MCF 10A (cell line): ENCODE measurements at regions not wholly inside any gene's neighbourhood (a gene's known extent, or its start where the extent isn't known, plus 50 kb on each side); places are given as distances from the start of the nearest gene placed in this dataset.

Experiments used
- BruUV-seq: library from RNA; stranded (reverse); fragments of 400-500 nt; replicated peaks from 2 replicates; lab custom pipeline; 2021; lab: Mats Ljungman, UMichigan
- CTCF ChIA-PET: fragments of 300-600 bp; sonication (Branson Sonifier 250); formaldehyde crosslinking; extraction: SDS; loops from one replicate; lab custom pipeline; 2021; ENCODE audit warnings: antibody characterized with exemption, inconsistent platforms; lab: Yijun Ruan, JAX
- POLR2A ChIA-PET: fragments of 300-600, 350-650 bp; sonication (Branson Sonifier 250); formaldehyde crosslinking; extraction: SDS; loops from one replicate; lab custom pipeline; 2020; ENCODE audit warnings: antibody characterized with exemption, inconsistent platforms; lab: Yijun Ruan, JAX
- DNase-seq: peaks from one replicate; pipeline ENCODE4 v3.0.0-alpha.2; 2018; ENCODE audit not compliant: unreplicated experiment
- H3K27ac Mint-ChIP-seq: one replicate; pipeline ENCODE4 v1.8.0; 2022; ENCODE audit warnings: mild to moderate bottlenecking, low read depth, mixed read lengths; ENCODE audit not compliant: unreplicated experiment
- H3K27me3 Mint-ChIP-seq: one replicate; pipeline ENCODE4 v1.8.0; 2022; ENCODE audit warnings: mixed read lengths; ENCODE audit not compliant: insufficient read depth, unreplicated experiment
- H3K36me3 Mint-ChIP-seq: one replicate; pipeline ENCODE4 v1.8.0; 2022; ENCODE audit warnings: mild to moderate bottlenecking, moderate library complexity, mixed read lengths; ENCODE audit not compliant: insufficient read depth, unreplicated experiment
- H3K4me1 Mint-ChIP-seq: one replicate; pipeline ENCODE4 v1.8.0; 2022; ENCODE audit warnings: mixed read lengths; ENCODE audit not compliant: insufficient read depth, unreplicated experiment
- H3K4me3 Mint-ChIP-seq: one replicate; pipeline ENCODE4 v1.8.0; 2022; ENCODE audit warnings: mild to moderate bottlenecking, moderate library complexity, mixed read lengths; ENCODE audit not compliant: unreplicated experiment
- H3K9me3 Mint-ChIP-seq: one replicate; pipeline ENCODE4 v1.8.0; 2022; ENCODE audit warnings: mixed read lengths; ENCODE audit not compliant: unreplicated experiment
- intact Hi-C: fragments of 100-400 bp; cut with micrococcal nuclease; formaldehyde crosslinking; loops from 2 replicates; pipeline ENCODE4 v1.14.1; 2022
- TF ChIP-seq, protein P1 (sequence below): fragments of 200-600 bp; IDR thresholded peaks from one replicate; pipeline ENCODE4 v1.8.0; 2022; ENCODE audit warnings: antibody characterized with exemption, mild to moderate bottlenecking; ENCODE audit not compliant: unreplicated experiment

GRCh38 chr15:61746589-61746988 lies 313.7 kb downstream of the VPS13C start:
- CTCF ChIA-PET: interaction anchor here (0.6 to 1.1 kb wide), 2 partner anchors 88 to 353 kb away, joined by 3 read pairs; no protein-coding TSS in a partner anchor

GRCh38 chr15:61743345-61743909 lies 316.8 kb downstream of the VPS13C start:
- H3K4me1 Mint-ChIP-seq: peaks cover 25% of the 10 kb centered on the region
- intact Hi-C loops: no loop called here
- DNase-seq: peak; percentile 54
- CTCF ChIA-PET: interaction anchor here (0.9 kb wide), 1 partner anchor 11 kb away, joined by 3 read pairs; no protein-coding TSS in a partner anchor
- no peaks in the 10 kb centered on the region for H3K36me3 Mint-ChIP-seq
- TF ChIP-seq, protein P1, sequence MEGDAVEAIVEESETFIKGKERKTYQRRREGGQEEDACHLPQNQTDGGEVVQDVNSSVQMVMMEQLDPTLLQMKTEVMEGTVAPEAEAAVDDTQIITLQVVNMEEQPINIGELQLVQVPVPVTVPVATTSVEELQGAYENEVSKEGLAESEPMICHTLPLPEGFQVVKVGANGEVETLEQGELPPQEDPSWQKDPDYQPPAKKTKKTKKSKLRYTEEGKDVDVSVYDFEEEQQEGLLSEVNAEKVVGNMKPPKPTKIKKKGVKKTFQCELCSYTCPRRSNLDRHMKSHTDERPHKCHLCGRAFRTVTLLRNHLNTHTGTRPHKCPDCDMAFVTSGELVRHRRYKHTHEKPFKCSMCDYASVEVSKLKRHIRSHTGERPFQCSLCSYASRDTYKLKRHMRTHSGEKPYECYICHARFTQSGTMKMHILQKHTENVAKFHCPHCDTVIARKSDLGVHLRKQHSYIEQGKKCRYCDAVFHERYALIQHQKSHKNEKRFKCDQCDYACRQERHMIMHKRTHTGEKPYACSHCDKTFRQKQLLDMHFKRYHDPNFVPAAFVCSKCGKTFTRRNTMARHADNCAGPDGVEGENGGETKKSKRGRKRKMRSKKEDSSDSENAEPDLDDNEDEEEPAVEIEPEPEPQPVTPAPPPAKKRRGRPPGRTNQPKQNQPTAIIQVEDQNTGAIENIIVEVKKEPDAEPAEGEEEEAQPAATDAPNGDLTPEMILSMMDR: no peak
- no peaks in the 10 kb centered on the region for H3K27me3 Mint-ChIP-seq
- H3K27ac Mint-ChIP-seq: peak overlapping the region; percentile 21
- POLR2A ChIA-PET: no interaction called here
- no TSS peak for BruUV-seq
- H3K9me3 Mint-ChIP-seq: no peaks in the 10 kb centered on the region
- no peak overlapping the region for H3K4me3 Mint-ChIP-seq

More at GRCh38 chr15:61746589-61746988, 313.7 kb downstream of the VPS13C start:
- DNase-seq: no peak
- H3K4me3 Mint-ChIP-seq: no peak overlapping the region
- TF ChIP-seq, protein P1: no peak
- no peaks in the 10 kb centered on the region for H3K36me3 Mint-ChIP-seq
- intact Hi-C loops: no loop called here
- H3K27ac Mint-ChIP-seq: no peak overlapping the region
- POLR2A ChIA-PET: interaction anchor here (1.4 to 1.5 kb wide), 2 partner anchors 10 to 48 kb away, joined by 4 to 5 read pairs; no protein-coding TSS in a partner anchor
- no TSS peak for BruUV-seq
- H3K27me3 Mint-ChIP-seq: no peaks in the 10 kb centered on the region
- H3K9me3 Mint-ChIP-seq: no peaks in the 10 kb centered on the region
- peaks cover 42% of the 10 kb centered on the region for H3K4me1 Mint-ChIP-seq

GRCh38 chr15:61742591-61742990 lies 317.7 kb downstream of the VPS13C start:
- intact Hi-C loops: no loop called here
- Mint-ChIP-seq H3K4me1 (peaks cover 23% of the 10 kb centered on the region), H3K9me3 (no peaks in the 10 kb centered on the region), H3K4me3 (no peak overlapping the region), H3K27ac (no peak overlapping the region), H3K27me3 (no peaks in the 10 kb centered on the region), H3K36me3 (no peaks in the 10 kb centered on the region)
- TF ChIP-seq, protein P1: no peak
- no TSS peak for BruUV-seq
- ChIA-PET POLR2A (no interaction called here), CTCF (no interaction called here)
- peak; percentile 73 for DNase-seq

DNA sequence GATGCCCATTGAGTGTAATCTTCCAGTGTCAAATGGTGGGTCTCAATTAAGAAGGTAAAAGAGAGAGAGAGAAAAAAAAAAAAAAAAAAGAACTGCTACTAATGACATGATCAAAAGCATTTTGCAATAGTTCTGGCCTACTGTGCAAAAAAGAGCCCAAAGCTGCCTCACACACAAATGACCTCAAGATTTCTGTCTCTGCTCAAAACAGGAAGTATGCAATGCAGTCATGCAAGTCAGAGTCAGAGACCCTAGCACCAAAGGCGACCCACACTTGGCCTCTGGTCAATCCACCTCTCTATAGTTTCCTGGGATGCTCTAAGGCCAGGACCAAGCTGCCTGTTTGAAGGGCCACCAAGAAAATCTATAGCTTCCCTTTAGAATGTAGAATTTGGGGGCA lies 323.5 kb downstream of the VPS13C start:
- no TSS peak for BruUV-seq
- Mint-ChIP-seq H3K4me3 (no peak overlapping the region), H3K27ac (no peak overlapping the region), H3K27me3 (no peaks in the 10 kb centered on the region), H3K9me3 (no peaks in the 10 kb centered on the region), H3K36me3 (no peaks in the 10 kb centered on the region), H3K4me1 (peaks cover 6% of the 10 kb centered on the region)
- POLR2A ChIA-PET: interaction anchor here (0.7 to 1.5 kb wide), 3 partner anchors 10 to 29 kb away, joined by 3 to 5 read pairs (median 3); no protein-coding TSS in a partner anchor
- TF ChIP-seq, protein P1: no peak
- intact Hi-C loops: no loop called here
- DNase-seq: no peak
- CTCF ChIA-PET: no interaction called here
